Neutrophil (primary cell): ENCODE measurements at regions not wholly inside any gene's neighbourhood (a gene's known extent, or its start where the extent isn't known, plus 50 kb on each side); places are given as distances from the start of the nearest gene placed in this dataset.

Source experiments
- H3K27ac ChIP-seq: fragments of 200-600 bp; sonication (generic); 2 replicates; pipeline ENCODE4 v1.5.1; 2016; ENCODE audit warnings: mild to moderate bottlenecking, moderate library complexity
- H3K27me3 ChIP-seq: fragments of 200-600 bp; sonication (generic); 2 replicates; pipeline ENCODE4 v1.6.0; 2016; ENCODE audit warnings: mild to moderate bottlenecking
- H3K36me3 ChIP-seq: fragments of 200-600 bp; sonication (generic); 2 replicates; pipeline ENCODE4 v1.5.1; 2017
- H3K4me1 ChIP-seq, 2 experiments: fragments of 200-600 bp in 1 of 2; sonication (generic) in 1 of 2; 1 replicate in 1 of 2; 2 replicates in 1 of 2; pipeline versions ENCODE4 v1.5.1 to v1.6.1; 2013 to 2016; ENCODE audit warnings: low read depth in 1 of 2, low read length in 1 of 2, mild to moderate bottlenecking in 1 of 2, moderate library complexity in 1 of 2; ENCODE audit not compliant: control insufficient read depth in 1 of 2, insufficient read depth in 1 of 2
- H3K4me3 ChIP-seq, 2 experiments: fragments of 200-600 bp in 1 of 2; sonication (generic) in 1 of 2; 1 replicate in 1 of 2; 2 replicates in 1 of 2; pipeline ENCODE4 v1.5.1; 2013 to 2016; ENCODE audit warnings: low read depth in 1 of 2, low read length in 1 of 2, mild to moderate bottlenecking in 1 of 2, moderate library complexity in 1 of 2
- H3K9me3 ChIP-seq: fragments of 200-600 bp; sonication (generic); 2 replicates; pipeline ENCODE4 v1.5.1; 2016
- TF ChIP-seq, protein P1 (sequence below): fragments of 200-600 bp; sonication (generic); IDR thresholded peaks from 2 replicates; pipeline ENCODE4 v1.5.1; 2016; ENCODE audit warnings: antibody characterized with exemption

DNA sequence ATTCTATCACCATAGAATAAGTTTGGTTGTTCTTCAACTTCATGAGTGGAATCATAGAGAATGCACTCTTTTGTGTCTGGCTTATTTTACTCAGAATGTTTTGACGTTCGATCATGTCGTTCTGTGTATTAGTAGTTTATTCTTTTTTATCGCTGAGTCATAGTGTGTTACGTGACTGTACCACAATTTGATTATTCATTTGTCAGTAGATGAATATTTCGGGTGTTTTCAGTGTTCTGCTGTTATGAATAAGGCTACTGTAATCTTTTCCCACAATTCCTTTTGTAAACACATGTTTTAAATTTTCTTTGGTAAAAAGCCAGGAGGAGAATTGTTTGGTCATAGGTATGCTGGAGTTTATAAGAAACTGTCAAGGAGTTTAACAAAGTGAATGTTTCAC lies 279.9 kb upstream of the B3GAT1 start:
- TF ChIP-seq, protein P1, sequence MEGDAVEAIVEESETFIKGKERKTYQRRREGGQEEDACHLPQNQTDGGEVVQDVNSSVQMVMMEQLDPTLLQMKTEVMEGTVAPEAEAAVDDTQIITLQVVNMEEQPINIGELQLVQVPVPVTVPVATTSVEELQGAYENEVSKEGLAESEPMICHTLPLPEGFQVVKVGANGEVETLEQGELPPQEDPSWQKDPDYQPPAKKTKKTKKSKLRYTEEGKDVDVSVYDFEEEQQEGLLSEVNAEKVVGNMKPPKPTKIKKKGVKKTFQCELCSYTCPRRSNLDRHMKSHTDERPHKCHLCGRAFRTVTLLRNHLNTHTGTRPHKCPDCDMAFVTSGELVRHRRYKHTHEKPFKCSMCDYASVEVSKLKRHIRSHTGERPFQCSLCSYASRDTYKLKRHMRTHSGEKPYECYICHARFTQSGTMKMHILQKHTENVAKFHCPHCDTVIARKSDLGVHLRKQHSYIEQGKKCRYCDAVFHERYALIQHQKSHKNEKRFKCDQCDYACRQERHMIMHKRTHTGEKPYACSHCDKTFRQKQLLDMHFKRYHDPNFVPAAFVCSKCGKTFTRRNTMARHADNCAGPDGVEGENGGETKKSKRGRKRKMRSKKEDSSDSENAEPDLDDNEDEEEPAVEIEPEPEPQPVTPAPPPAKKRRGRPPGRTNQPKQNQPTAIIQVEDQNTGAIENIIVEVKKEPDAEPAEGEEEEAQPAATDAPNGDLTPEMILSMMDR, result no peak
- H3K4me1 ChIP-seq, result no peaks in the 10 kb centered on the region
- H3K27ac ChIP-seq, result no peak overlapping the region
- no peaks in the 10 kb centered on the region for H3K9me3 ChIP-seq
- no peak overlapping the region for H3K4me3 ChIP-seq
- H3K27me3 ChIP-seq, result no peaks in the 10 kb centered on the region
- H3K36me3 ChIP-seq, result no peaks in the 10 kb centered on the region

DNA sequence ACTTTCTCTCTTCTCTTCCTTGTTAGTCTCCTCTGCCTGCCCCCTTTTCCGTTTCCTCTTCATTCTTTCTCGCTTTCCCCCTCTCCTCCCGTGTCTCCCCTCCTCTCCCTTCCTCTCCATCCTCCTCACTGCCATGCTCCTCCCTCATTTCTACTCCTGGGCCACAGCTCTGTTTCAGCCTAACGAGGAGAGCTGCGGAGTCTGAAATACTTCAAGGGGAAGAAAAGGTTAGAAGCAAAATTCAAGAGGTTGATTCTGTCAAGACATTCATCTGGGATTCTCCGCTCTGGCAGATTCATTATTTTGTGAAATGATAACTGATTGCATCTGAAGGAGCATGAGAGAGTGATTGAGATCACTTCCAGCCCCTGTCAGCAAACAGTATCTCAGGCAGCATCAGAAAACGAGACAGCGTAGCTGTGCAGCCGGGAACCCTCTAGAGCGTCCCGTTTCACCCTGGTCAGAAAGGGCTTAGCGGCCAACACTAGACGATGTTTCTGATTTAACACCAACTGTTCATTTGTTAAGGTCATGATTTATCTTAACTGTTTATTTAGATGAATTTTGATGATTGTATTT lies 279.3 kb upstream of the B3GAT1 start:
- H3K9me3 ChIP-seq, result no peaks in the 10 kb centered on the region
- H3K27ac ChIP-seq, result no peak overlapping the region
- H3K36me3 ChIP-seq, result no peaks in the 10 kb centered on the region
- TF ChIP-seq, protein P1, result no peak
- no peaks in the 10 kb centered on the region for H3K27me3 ChIP-seq
- H3K4me3 ChIP-seq, result no peak overlapping the region
- no peaks in the 10 kb centered on the region for H3K4me1 ChIP-seq

DNA sequence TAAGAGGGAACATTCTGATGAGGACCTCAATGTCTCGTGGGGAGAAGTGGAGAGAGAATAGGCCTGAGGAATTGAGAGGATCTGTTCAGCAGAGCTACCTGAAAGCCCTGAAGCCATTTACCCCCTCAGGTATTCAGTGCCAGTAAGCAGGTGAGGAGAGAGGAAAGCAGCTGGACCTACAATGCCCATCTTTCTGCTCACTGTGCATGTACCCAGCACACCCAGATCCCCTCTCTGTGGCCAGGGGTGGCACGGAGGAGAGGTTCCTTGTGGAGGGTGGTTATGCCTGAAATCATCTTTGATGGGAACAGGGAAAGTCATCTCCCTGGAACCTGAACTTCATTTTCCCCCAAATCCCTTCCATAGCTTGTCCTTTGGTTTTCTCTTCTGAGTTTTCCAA lies 277.8 kb upstream of the B3GAT1 start:
- no peak overlapping the region for H3K27ac ChIP-seq
- H3K4me1 ChIP-seq, result no peaks in the 10 kb centered on the region
- H3K36me3 ChIP-seq, result no peaks in the 10 kb centered on the region
- TF ChIP-seq, protein P1, result no peak
- no peaks in the 10 kb centered on the region for H3K9me3 ChIP-seq
- no peak overlapping the region for H3K4me3 ChIP-seq
- no peaks in the 10 kb centered on the region for H3K27me3 ChIP-seq

DNA sequence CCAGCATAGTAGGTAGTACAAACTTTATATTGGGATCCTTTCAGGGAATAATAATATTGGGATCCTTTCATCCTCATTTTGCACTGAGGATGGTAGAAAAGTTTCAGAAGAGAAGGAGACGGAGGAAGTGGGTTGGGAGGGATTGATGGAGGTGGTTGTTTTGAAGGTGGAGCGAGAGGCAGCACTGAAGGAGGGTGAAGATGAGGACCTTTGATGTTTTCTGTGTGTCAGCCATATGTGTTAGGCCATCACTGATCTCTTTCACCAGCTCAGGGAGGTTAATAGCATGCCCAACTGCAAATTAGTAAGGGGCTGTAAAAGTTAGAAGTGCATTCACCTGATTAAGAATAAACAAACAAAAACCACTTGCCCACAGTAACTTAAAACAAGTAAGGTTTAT lies 275.5 kb upstream of the B3GAT1 start:
- H3K27me3 ChIP-seq, result no peaks in the 10 kb centered on the region
- no peak overlapping the region for H3K4me3 ChIP-seq
- no peaks in the 10 kb centered on the region for H3K36me3 ChIP-seq
- H3K9me3 ChIP-seq, result no peaks in the 10 kb centered on the region
- no peak overlapping the region for H3K27ac ChIP-seq
- no peaks in the 10 kb centered on the region for H3K4me1 ChIP-seq
- TF ChIP-seq, protein P1, result no peak

DNA sequence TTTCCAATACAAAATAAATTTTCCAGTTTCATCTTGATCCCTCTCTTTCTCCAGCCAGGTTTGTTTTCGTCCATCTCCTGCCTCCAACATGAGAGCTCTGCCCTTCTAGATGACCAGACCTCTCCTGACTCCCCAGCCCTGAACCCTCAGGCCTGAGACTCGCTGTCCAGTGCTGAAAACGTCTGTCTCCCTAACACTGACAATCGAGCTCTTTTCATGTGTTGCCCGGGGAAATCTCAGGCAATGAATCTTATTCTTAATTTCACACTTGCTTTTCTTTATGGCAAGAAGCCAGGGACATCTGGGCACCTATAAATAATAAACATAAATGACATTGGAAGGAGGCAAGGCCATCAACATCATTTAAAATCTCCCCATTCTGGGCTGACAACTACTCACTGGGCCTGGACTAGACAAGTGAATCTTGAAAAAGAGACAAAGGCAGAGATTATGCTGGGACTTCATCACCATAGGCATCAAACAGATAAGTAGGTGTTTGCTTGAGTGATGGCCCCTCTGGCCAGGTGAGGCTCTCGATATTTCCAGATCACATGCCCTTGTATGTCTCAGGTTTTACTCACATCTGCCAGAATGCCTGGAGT lies 274.5 kb upstream of the B3GAT1 start:
- Histone ChIP-seq H3K36me3 (no peaks in the 10 kb centered on the region), H3K9me3 (no peaks in the 10 kb centered on the region), H3K4me1 (no peaks in the 10 kb centered on the region), H3K27me3 (no peaks in the 10 kb centered on the region), H3K4me3 (no peak overlapping the region), H3K27ac (no peak overlapping the region)
- TF ChIP-seq, protein P1, result no peak
